WTC11 (cell line): ENCODE measurements at regions not wholly inside any gene's neighbourhood (a gene's known extent, or its start where the extent isn't known, plus 50 kb on each side); places are given as distances from the start of the nearest gene placed in this dataset.

ENCODE experiments used
- ATAC-seq: fragments of 200-7000 bp; cut with Tn5 transposase; 2 replicates; pipeline ENCODE4 v1.10.0; 2021; ENCODE audit warnings: mild to moderate bottlenecking, moderate library complexity
- CTCF ChIA-PET: fragments of 300-600 bp; sonication (Branson Sonifier 250); formaldehyde crosslinking; loops from one replicate; lab custom pipeline; 2021; ENCODE audit warnings: antibody characterized with exemption; lab: Charles Lee
- POLR2A ChIA-PET: fragments of 350-600 bp; sonication (Branson Sonifier 250); formaldehyde crosslinking; loops from one replicate; lab custom pipeline; 2021; ENCODE audit warnings: antibody characterized with exemption; lab: Charles Lee
- DNase-seq: peaks from one replicate; pipeline ENCODE4 v3.0.0; 2021; ENCODE audit warnings: low spot score
- H3K27ac Mint-ChIP-seq: 2 replicates; pipeline ENCODE4 v1.8.0; 2021; ENCODE audit warnings: mixed read lengths
- H3K27me3 Mint-ChIP-seq: 2 replicates; pipeline ENCODE4 v1.8.0; 2021; ENCODE audit warnings: low read depth, mild to moderate bottlenecking, moderate library complexity, mixed read lengths
- H3K36me3 Mint-ChIP-seq: 2 replicates; pipeline ENCODE4 v1.8.0; 2021; ENCODE audit warnings: mixed read lengths
- H3K4me1 Mint-ChIP-seq: 2 replicates; pipeline ENCODE4 v1.8.0; 2022; ENCODE audit warnings: mixed read lengths
- H3K4me3 Mint-ChIP-seq: 2 replicates; pipeline ENCODE4 v1.8.0; 2021; ENCODE audit warnings: mild to moderate bottlenecking, moderate library complexity, mixed read lengths
- H3K9me3 Mint-ChIP-seq: 2 replicates; pipeline ENCODE4 v1.8.0; 2021; ENCODE audit warnings: mixed read lengths
- AFF4 ChIP-seq: sonication (generic); formaldehyde crosslinking; IDR thresholded peaks from 2 replicates; pipeline ENCODE4 v1.8.1; 2023; ENCODE audit warnings: mild to moderate bottlenecking, missing genetic modification reagents, borderline replicate concordance
- ATF3 ChIP-seq: sonication (generic); formaldehyde crosslinking; conservative IDR thresholded peaks from 2 replicates; pipeline ENCODE4 v1.8.1; 2022; ENCODE audit warnings: mild to moderate bottlenecking, missing genetic modification reagents
- ATF6 ChIP-seq: sonication (generic); formaldehyde crosslinking; IDR thresholded peaks from 2 replicates; pipeline ENCODE4 v1.8.1; 2023; ENCODE audit warnings: mild to moderate bottlenecking, missing genetic modification reagents
- E2F4 ChIP-seq: sonication (generic); formaldehyde crosslinking; IDR thresholded peaks from 2 replicates; pipeline ENCODE4 v1.8.1; 2022; ENCODE audit warnings: low read depth, mild to moderate bottlenecking, moderate library complexity, missing genetic modification reagents, borderline replicate concordance
- FOXK1 ChIP-seq: sonication (generic); formaldehyde crosslinking; IDR thresholded peaks from 2 replicates; pipeline ENCODE4 v1.8.0; 2022; ENCODE audit warnings: mild to moderate bottlenecking, moderate library complexity, missing genetic modification reagents
- FOXP4 ChIP-seq: sonication (generic); formaldehyde crosslinking; IDR thresholded peaks from 2 replicates; pipeline ENCODE4 v1.8.0; 2022; ENCODE audit warnings: mild to moderate bottlenecking, missing genetic modification reagents
- JUN ChIP-seq: sonication (generic); formaldehyde crosslinking; IDR thresholded peaks from 2 replicates; pipeline ENCODE4 v1.8.0; 2023; ENCODE audit warnings: mild to moderate bottlenecking, missing genetic modification reagents
- NFATC4 ChIP-seq: fragments of 250-450 bp; sonication (Bioruptor Pico); IDR thresholded peaks from 2 replicates; pipeline ENCODE4 v1.9.0; 2021; ENCODE audit warnings: mild to moderate bottlenecking
- NFE2L1 ChIP-seq: sonication (generic); formaldehyde crosslinking; IDR thresholded peaks from 2 replicates; pipeline ENCODE4 v1.8.1; 2023; ENCODE audit warnings: missing genetic modification reagents
- NR3C1 ChIP-seq: sonication (generic); formaldehyde crosslinking; conservative IDR thresholded peaks from 2 replicates; pipeline ENCODE4 v1.8.1; 2023; ENCODE audit warnings: low read depth, mild to moderate bottlenecking, missing genetic modification reagents
- OVOL2 ChIP-seq: fragments of 250-450 bp; sonication (Bioruptor Pico); IDR thresholded peaks from 2 replicates; pipeline ENCODE4 v1.9.0; 2021; ENCODE audit warnings: mild to moderate bottlenecking, borderline replicate concordance
- TEAD4 ChIP-seq: sonication (generic); formaldehyde crosslinking; IDR thresholded peaks from 2 replicates; pipeline ENCODE4 v1.8.0; 2022; ENCODE audit warnings: mild to moderate bottlenecking, missing genetic modification reagents
- ZBTB43 ChIP-seq: sonication (generic); formaldehyde crosslinking; IDR thresholded peaks from 2 replicates; pipeline ENCODE4 v1.8.1; 2023; ENCODE audit warnings: mild to moderate bottlenecking, missing genetic modification reagents
- ZNF396 ChIP-seq: fragments of 250-450 bp; sonication (Bioruptor Pico); IDR thresholded peaks from 2 replicates; pipeline ENCODE4 v1.8.0; 2021; ENCODE audit warnings: mild to moderate bottlenecking, moderate library complexity, borderline replicate concordance
- ZNF512 ChIP-seq: sonication (generic); formaldehyde crosslinking; IDR thresholded peaks from 2 replicates; pipeline ENCODE4 v1.8.1; 2022; ENCODE audit warnings: missing genetic modification reagents, borderline replicate concordance

GRCh38 chr2:145302886-145303285 is 783.0 kb upstream of the ZEB2 start:
- H3K27me3 Mint-ChIP-seq: no peaks in the 10 kb centered on the region
- no peak for ATAC-seq
- H3K4me3 Mint-ChIP-seq: no peak overlapping the region
- ChIA-PET CTCF (interaction anchor here (0.6 kb wide), 1 partner anchor 779 kb away, joined by 3 read pairs; no protein-coding TSS in a partner anchor), POLR2A (no interaction called here)
- no peak overlapping the region for H3K27ac Mint-ChIP-seq
- TF ChIP-seq ATF3: no peak
- TF ChIP-seq NR3C1 (CRISPR knock-in tag): no peak
- no peak for TF ChIP-seq NFATC4
- no peak for TF ChIP-seq NFE2L1 (CRISPR knock-in tag)
- no peak for TF ChIP-seq ATF6 (CRISPR knock-in tag)
- TF ChIP-seq TEAD4 (CRISPR knock-in tag): no peak
- no peak for TF ChIP-seq FOXP4 (CRISPR knock-in tag)
- TF ChIP-seq OVOL2: no peak
- TF ChIP-seq JUN (CRISPR knock-in tag): no peak
- DNase-seq: no peak
- H3K36me3 Mint-ChIP-seq: no peaks in the 10 kb centered on the region
- peaks cover 14% of the 10 kb centered on the region for H3K4me1 Mint-ChIP-seq
- H3K9me3 Mint-ChIP-seq: no peaks in the 10 kb centered on the region

GRCh38 chr2:145302451-145302850 is 782.5 kb upstream of the ZEB2 start:
- no peak overlapping the region for H3K4me3 Mint-ChIP-seq
- ChIA-PET CTCF (interaction anchor here (0.6 kb wide), 1 partner anchor 778 kb away, joined by 3 read pairs; no protein-coding TSS in a partner anchor), POLR2A (no interaction called here)
- TF ChIP-seq ZNF512 (CRISPR knock-in tag) (no peak), AFF4 (no peak), FOXK1 (CRISPR knock-in tag) (no peak), E2F4 (CRISPR knock-in tag) (no peak), ZNF396 (CRISPR knock-in tag) (no peak), ZBTB43 (CRISPR knock-in tag) (no peak), ATF3 (no peak)
- H3K36me3 Mint-ChIP-seq: no peaks in the 10 kb centered on the region
- no peaks in the 10 kb centered on the region for H3K9me3 Mint-ChIP-seq
- DNase-seq (no peak), ATAC-seq (no peak)
- no peak overlapping the region for H3K27ac Mint-ChIP-seq
- no peaks in the 10 kb centered on the region for H3K27me3 Mint-ChIP-seq
- peaks cover 14% of the 10 kb centered on the region for H3K4me1 Mint-ChIP-seq
